GM12874 (cell line): ENCODE measurements at regions not wholly inside any gene's neighbourhood (a gene's known extent, or its start where the extent isn't known, plus 50 kb on each side); places are given as distances from the start of the nearest gene placed in this dataset.

ENCODE experiments used
- TF ChIP-seq, protein P1 (sequence below): IDR thresholded peaks from 2 replicates; pipeline ENCODE4 v1.5.1; 2011; ENCODE audit warnings: low read depth, mild to moderate bottlenecking, control low read depth, low read length, moderate library complexity; ENCODE audit not compliant: insufficient read depth

DNA sequence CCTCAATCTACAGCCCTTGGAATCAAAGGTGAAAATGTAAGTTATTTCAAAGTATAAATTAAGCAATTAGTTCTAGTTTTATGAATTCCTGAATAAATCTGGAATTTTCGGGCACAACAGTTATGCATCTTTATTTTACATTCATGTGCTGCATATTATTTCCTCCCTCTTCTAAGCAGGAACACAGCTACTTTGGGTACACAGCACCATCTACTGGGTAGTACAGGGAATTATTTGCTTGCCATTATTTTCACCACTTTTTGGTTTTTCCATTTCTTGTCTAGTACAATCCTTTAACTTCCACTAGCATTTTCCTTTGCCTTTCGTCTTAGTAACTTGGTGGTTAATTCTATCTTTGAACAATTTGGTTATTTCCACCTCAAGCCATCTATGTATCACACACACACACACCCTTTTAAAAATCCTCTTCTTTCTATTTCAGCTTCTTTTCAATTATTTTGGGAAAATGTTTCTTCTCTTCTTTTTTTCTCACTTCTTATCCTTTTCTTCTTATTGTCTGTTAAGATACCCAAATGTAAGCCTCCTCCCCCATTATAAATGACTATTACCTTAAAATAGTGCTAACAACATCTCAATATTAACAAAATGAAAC lies 451.0 kb downstream of the MFSD1 start:
- TF ChIP-seq, protein P1, sequence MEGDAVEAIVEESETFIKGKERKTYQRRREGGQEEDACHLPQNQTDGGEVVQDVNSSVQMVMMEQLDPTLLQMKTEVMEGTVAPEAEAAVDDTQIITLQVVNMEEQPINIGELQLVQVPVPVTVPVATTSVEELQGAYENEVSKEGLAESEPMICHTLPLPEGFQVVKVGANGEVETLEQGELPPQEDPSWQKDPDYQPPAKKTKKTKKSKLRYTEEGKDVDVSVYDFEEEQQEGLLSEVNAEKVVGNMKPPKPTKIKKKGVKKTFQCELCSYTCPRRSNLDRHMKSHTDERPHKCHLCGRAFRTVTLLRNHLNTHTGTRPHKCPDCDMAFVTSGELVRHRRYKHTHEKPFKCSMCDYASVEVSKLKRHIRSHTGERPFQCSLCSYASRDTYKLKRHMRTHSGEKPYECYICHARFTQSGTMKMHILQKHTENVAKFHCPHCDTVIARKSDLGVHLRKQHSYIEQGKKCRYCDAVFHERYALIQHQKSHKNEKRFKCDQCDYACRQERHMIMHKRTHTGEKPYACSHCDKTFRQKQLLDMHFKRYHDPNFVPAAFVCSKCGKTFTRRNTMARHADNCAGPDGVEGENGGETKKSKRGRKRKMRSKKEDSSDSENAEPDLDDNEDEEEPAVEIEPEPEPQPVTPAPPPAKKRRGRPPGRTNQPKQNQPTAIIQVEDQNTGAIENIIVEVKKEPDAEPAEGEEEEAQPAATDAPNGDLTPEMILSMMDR = peak; percentile 34; the same call in 1 of the 2 replicates

DNA sequence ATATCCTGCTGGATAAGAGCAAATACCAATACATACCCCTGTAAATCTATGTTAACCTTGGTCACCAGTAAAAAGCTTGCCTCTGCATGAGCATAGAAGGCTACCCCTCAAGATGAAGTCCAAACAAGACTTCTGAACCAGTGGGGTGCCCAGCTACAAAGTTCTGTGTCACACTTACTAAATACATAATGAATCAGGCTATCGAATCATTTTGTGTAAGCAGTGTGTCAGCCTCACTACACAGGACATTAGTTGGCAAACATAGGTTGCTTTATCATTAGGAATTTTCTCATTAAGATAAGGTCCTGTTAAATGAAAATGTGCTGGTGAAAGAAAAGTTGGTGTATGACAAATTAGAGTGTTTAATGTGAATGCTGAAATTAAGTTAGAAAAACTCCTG lies 452.0 kb downstream of the MFSD1 start:
- TF ChIP-seq, protein P1 = no peak

DNA sequence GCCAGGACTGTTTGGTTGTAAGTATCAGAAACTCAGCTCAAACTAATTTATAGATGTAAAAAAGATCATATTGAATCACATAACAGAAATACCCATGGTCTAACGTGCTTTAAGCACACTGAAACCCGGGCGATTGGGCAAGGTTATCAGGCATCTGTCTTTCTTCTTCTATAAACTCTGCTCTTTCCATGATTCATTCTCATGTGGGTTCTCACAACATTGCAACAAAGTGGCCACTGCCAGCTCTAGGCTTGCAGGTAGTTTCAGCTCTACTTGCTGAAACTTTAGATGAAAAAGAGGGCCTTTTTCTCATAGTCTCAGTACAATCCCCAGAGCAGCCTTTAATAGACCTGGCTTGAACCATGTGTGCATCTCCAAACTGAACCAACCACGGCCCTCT lies 456.1 kb downstream of the MFSD1 start:
- TF ChIP-seq, protein P1 = no peak

DNA sequence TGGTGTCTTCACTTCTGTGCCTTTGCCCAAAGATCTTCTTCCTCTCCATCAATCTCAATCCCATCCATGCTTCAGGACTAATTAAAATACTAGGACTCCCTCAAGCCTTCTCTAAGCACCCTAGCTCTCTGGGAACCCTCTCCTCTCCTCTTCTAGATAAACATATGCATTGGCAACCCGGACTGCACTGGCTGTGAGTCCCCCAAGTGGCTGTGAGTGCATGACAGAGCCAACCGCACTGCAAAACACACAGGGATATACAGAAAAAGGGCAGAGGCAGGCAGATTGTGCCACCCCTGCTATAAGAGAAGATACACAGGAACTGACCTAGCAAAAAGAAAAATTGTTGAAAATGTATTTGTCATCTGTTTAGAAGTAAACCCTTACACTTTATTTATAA lies 457.1 kb downstream of the MFSD1 start:
- TF ChIP-seq, protein P1 = no peak

DNA sequence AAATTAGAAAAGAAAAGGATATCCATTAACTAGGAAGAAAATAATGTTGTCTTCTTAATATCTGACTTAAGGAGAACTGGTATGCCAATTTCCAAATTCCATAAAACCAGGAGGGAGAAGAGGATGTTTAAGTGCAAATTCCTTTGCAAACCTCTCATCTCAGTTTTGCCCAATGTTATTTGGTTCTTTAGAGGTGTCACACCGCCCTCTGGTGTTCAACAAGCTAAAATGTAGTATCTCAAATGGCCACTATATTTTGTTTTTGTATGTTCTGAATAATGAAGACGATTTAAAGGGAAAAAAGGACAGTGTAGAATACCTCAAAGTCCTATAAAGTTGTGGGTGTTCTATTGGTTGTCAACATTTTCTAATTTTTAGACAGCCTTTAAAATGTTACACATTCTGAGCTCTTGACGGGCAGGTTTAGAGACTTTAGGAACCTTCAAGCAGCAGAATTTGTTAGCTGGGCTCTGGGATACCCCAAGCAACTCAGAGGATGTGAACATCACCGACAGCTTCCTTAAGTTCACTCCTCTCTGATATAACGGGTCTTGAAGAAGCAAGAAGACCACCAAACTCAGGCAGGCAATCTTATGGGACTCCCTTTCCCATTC lies 458.3 kb downstream of the MFSD1 start:
- TF ChIP-seq, protein P1 = peak; percentile 38; the same call in 1 of the 2 replicates

DNA sequence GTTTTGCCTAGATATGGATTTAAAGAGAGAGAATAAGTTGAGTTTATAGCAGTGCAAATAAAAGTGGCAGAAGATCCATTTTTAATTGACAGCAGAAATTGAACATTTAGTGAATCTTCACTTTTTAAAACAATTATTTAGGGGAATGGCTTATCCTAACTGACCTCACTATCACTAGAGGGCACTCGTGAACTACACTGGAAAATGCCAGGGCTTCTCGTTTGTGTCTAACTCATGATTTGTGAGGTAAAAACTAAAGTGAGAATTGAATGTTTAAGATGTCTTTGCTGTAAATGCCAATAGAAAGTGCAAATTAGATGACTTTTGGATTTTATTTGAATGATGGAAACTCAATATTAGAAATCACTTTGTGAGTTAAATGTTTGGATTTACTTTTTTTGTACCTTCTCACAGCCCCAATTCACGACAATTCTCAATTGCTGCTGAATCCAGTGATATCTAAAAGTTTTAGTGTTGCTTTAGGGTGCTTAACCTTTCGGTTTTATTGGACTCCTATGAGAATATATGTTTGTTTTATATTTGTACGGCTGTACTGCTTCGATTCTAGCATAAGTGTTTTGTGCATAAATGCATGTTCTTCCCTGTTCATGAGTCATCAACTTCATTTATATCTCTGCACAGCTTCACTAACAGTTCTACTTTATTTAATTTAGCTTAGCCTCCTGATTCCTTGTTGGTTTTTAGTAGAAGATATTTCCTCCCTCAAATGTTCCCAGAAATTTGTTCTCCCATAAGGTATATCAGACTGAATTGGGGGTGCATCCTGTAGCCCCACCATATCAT lies 462.1 kb downstream of the MFSD1 start:
- TF ChIP-seq, protein P1 = peak; percentile 41

DNA sequence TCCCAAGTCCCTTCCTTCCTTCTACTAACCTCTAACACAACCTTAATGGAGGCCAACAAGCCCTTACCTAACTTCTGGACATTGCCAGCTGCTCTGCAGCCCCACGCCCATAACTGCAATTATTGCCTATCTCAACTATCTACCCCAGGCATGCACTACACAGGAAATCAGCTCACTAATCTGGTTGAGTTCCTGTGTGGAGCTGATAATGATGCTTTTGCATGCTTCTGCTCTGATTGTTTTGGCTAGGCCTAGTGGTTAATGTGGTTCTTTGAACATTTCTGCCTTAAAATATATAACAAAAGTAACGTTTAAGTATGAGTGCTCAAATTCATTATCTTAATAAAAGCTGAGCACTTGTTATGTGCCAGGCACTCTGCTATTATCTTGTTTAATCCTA lies 463.9 kb downstream of the MFSD1 start:
- TF ChIP-seq, protein P1 = no peak
